DOHH2 (cell line): ENCODE measurements at regions not wholly inside any gene's neighbourhood (a gene's known extent, or its start where the extent isn't known, plus 50 kb on each side); places are given as distances from the start of the nearest gene placed in this dataset.

Experiments
- H3F3A ChIP-seq: fragments of 200-600 bp; sonication (generic), shearing (Covaris generic); 2 replicates; pipeline ENCODE4 v1.6.0; 2016; ENCODE audit warnings: antibody characterized with exemption, mild to moderate bottlenecking; ENCODE audit not compliant: control insufficient read depth, insufficient read depth
- H3K27ac ChIP-seq: fragments of 200-600 bp; sonication (generic); 2 replicates; pipeline ENCODE4 v1.5.1; 2014; ENCODE audit warnings: low read depth, mild to moderate bottlenecking, low read length, moderate library complexity
- H3K27me3 ChIP-seq: fragments of 200-600 bp; sonication (generic); 2 replicates; pipeline ENCODE4 v1.6.1; 2014; ENCODE audit warnings: mild to moderate bottlenecking, low read length, mixed read lengths; ENCODE audit not compliant: control insufficient read depth
- H3K36me3 ChIP-seq: fragments of 200-600 bp; sonication (generic); 2 replicates; pipeline ENCODE4 v1.6.1; 2014; ENCODE audit warnings: mild to moderate bottlenecking, low read length, moderate library complexity, mixed read lengths; ENCODE audit not compliant: control insufficient read depth
- H3K4me1 ChIP-seq: fragments of 200-600 bp; sonication (generic); 2 replicates; pipeline ENCODE4 v1.6.1; 2014; ENCODE audit warnings: mild to moderate bottlenecking, low read length, mixed read lengths; ENCODE audit not compliant: control insufficient read depth
- H3K4me2 ChIP-seq: fragments of 200-600 bp; sonication (generic); 2 replicates; pipeline ENCODE4 v1.6.0; 2014; ENCODE audit warnings: mild to moderate bottlenecking, low read length, moderate library complexity
- H3K4me3 ChIP-seq: fragments of 200-600 bp; sonication (generic); 2 replicates; pipeline ENCODE4 v1.5.1; 2014; ENCODE audit warnings: mild to moderate bottlenecking, low read length, mixed read lengths
- H3K79me2 ChIP-seq: fragments of 200-600 bp; sonication (generic); 2 replicates; pipeline ENCODE4 v1.6.1; 2014; ENCODE audit warnings: mild to moderate bottlenecking, low read length, mixed read lengths; ENCODE audit not compliant: control insufficient read depth
- H3K9me2 ChIP-seq: fragments of 200-600 bp; sonication (generic); replicated peaks from 2 replicates; pipeline ENCODE4 v1.6.1; 2014; ENCODE audit warnings: mild to moderate bottlenecking, low read length, mixed read lengths; ENCODE audit not compliant: control insufficient read depth
- H3K9me3 ChIP-seq: fragments of 200-600 bp; sonication (generic); 2 replicates; pipeline ENCODE4 v1.6.1; 2014; ENCODE audit warnings: antibody characterized with exemption, low read length, mixed read lengths; ENCODE audit not compliant: control insufficient read depth, insufficient read depth
- H4K20me1 ChIP-seq: fragments of 200-600 bp; sonication (generic); 2 replicates; pipeline ENCODE4 v1.6.0; 2014; ENCODE audit warnings: low read depth, mild to moderate bottlenecking, antibody characterized with exemption, low read length, moderate library complexity; ENCODE audit not compliant: control insufficient read depth, insufficient read depth
- CTCF ChIP-seq: fragments of 200-600 bp; sonication (generic); IDR thresholded peaks from one replicate; pipeline ENCODE4 v1.5.1; 2014; ENCODE audit warnings: antibody characterized with exemption, mild to moderate bottlenecking, low read depth, low read length; ENCODE audit not compliant: poor library complexity, severe bottlenecking
- EZH2phosphoT487 ChIP-seq: fragments of 200-600 bp; sonication (generic); IDR thresholded peaks from 2 replicates; pipeline ENCODE4 v1.6.1; 2017; ENCODE audit warnings: borderline replicate concordance, mild to moderate bottlenecking, antibody characterized with exemption, low read length, moderate library complexity, mixed read lengths

GRCh38 chr2:16079637-16080036 lies 139.3 kb downstream of the MYCN start:
- Histone ChIP-seq H3K36me3 (no peaks in the 10 kb centered on the region), H3K27ac (no peak overlapping the region), H3F3A (no peaks in the 10 kb centered on the region), H3K4me1 (no peaks in the 10 kb centered on the region), H3K4me2 (no peak overlapping the region), H3K9me2 (no peaks in the 10 kb centered on the region), H3K79me2 (no peaks in the 10 kb centered on the region), H3K27me3 (no peaks in the 10 kb centered on the region), H3K4me3 (no peak overlapping the region), H4K20me1 (no peaks in the 10 kb centered on the region), H3K9me3 (no peaks in the 10 kb centered on the region)
- TF ChIP-seq EZH2phosphoT487 (no peak), CTCF (no peak)

- Histone ChIP-seq H3K36me3 (no peaks in the 10 kb centered on the region), H3F3A (no peaks in the 10 kb centered on the region), H3K4me1 (no peaks in the 10 kb centered on the region), H3K4me3 (no peak overlapping the region), H3K9me2 (no peaks in the 10 kb centered on the region), H3K9me3 (no peaks in the 10 kb centered on the region), H3K79me2 (no peaks in the 10 kb centered on the region), H3K27me3 (no peaks in the 10 kb centered on the region), H4K20me1 (no peaks in the 10 kb centered on the region), H3K27ac (no peak overlapping the region), H3K4me2 (no peak overlapping the region)
- TF ChIP-seq EZH2phosphoT487: no peak
- TF ChIP-seq CTCF: no peak
Measured at GRCh38 chr2:16077601-16078000, 137.3 kb downstream of the MYCN start.

DNA sequence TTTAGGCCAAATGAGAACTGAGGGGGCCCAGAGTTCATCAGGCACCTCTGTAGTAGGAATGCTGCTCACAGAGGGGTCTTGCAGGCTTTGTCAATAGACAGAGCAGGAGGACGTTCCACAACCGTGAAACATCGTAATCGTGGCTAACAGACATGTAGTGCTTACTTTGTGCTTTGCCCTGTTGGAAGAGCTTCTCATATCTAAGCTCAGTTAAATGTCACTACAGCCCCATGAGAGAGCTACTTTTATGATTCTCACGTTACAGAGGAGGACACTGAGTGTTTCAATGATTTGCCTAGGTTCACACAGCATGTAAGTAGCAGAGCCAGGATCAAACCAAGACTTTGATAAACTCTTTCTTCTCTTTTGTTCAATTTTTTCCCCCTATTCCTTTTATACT lies 136.6 kb downstream of the MYCN start:
- Histone ChIP-seq H3K4me2 (no peak overlapping the region), H3K79me2 (no peaks in the 10 kb centered on the region), H3K4me1 (no peaks in the 10 kb centered on the region), H3K9me2 (no peaks in the 10 kb centered on the region), H3K36me3 (no peaks in the 10 kb centered on the region), H4K20me1 (no peaks in the 10 kb centered on the region), H3K27ac (no peak overlapping the region), H3K9me3 (no peaks in the 10 kb centered on the region), H3K27me3 (no peaks in the 10 kb centered on the region), H3K4me3 (no peak overlapping the region), H3F3A (no peaks in the 10 kb centered on the region)
- TF ChIP-seq EZH2phosphoT487 (no peak), CTCF (no peak)
